HepG2 (cell line): ENCODE measurements at regions not wholly inside any gene's neighbourhood (a gene's known extent, or its start where the extent isn't known, plus 50 kb on each side); places are given as distances from the start of the nearest gene placed in this dataset.

ENCODE experiments used
- ATAC-seq: fragments of 200-7000 bp; cut with Tn5 transposase; 3 replicates; pipeline ENCODE4 v1.9.1; 2020; ENCODE audit warnings: mild to moderate bottlenecking, moderate library complexity
- BruUV-seq: library from RNA; stranded (reverse); fragments of 400-500 nt; replicated peaks from 2 replicates; lab custom pipeline; 2021; lab: Mats Ljungman, UMichigan
- CTCF ChIA-PET: fragments of 300-600 bp; formaldehyde crosslinking; extraction: SDS; loops from one replicate; lab custom pipeline; 2021; ENCODE audit warnings: low total read pairs, inconsistent platforms, low intra/inter-chr PET ratio; lab: Yijun Ruan, JAX
- POLR2A ChIA-PET: fragments of 350-600 bp; sonication (Branson Sonifier 250); formaldehyde crosslinking; loops from one replicate; lab custom pipeline; 2020; ENCODE audit warnings: antibody characterized with exemption, inconsistent platforms; lab: Yijun Ruan, JAX
- DNase-seq: peaks from one replicate; pipeline ENCODE4 v3.0.0-alpha.2; 2015; ENCODE audit warnings: low spot score
- FAIRE-seq: peaks from 3 replicates; lab custom pipeline; 2011; peaks lifted over from hg19 to GRCh38; lab: Jason Lieb, UNC
- H2AFZ ChIP-seq: one replicate; pipeline ENCODE4 v1.6.1; 2011; ENCODE audit warnings: low read length, inconsistent platforms
- H3K27ac ChIP-seq: fragments of 300-600 bp; 3 replicates; pipeline ENCODE4 v1.8.0; 2011; ENCODE audit warnings: mixed run types, mild to moderate bottlenecking, mixed read lengths, low read length, inconsistent platforms; ENCODE audit not compliant: insufficient read depth; ENCODE audit errors: extremely low read length
- H3K27me3 ChIP-seq, 2 experiments: fragments of 200-600 bp in 1 of 2; 2 replicates in 1 of 2; 3 replicates in 1 of 2; pipeline versions ENCODE4 v1.6.0 to v1.8.0; 2011; ENCODE audit warnings: low read length in 2 of 2, mild to moderate bottlenecking in 2 of 2, moderate library complexity in 2 of 2, inconsistent platforms in 1 of 2; ENCODE audit not compliant: insufficient read depth in 2 of 2, control insufficient read depth in 1 of 2
- H3K36me3 ChIP-seq, 2 experiments: fragments of 200-600 bp in 1 of 2; replicated peaks in 1 of 2; 2 replicates in 1 of 2; 3 replicates in 1 of 2; pipeline versions ENCODE4 v1.5.1 to v1.8.0; 2011; ENCODE audit warnings: low read length in 2 of 2, inconsistent platforms in 1 of 2; ENCODE audit not compliant: insufficient read depth in 2 of 2, control insufficient read depth in 1 of 2
- H3K4me1 ChIP-seq: 2 replicates; pipeline ENCODE4 v1.5.1; 2012; ENCODE audit warnings: low read length, inconsistent platforms; ENCODE audit not compliant: insufficient read depth
- H3K4me2 ChIP-seq: 2 replicates; pipeline ENCODE4 v1.6.0; 2011; ENCODE audit warnings: low read depth, low read length, inconsistent platforms
- H3K4me3 ChIP-seq, 3 experiments: fragments of 200-600 bp in 1 of 3; sonication (generic), shearing (Covaris generic) in 1 of 3; replicated peaks in 1 of 3; 2 replicates each; pipeline ENCODE4 v1.5.1; 2011 to 2016; ENCODE audit warnings: low read length in 3 of 3, inconsistent platforms in 2 of 3, low read depth in 2 of 3, mild to moderate bottlenecking in 2 of 3, control low read depth in 1 of 3, mixed read lengths in 1 of 3; ENCODE audit not compliant: insufficient read depth in 1 of 3
- H3K79me2 ChIP-seq: one replicate; pipeline ENCODE4 v1.6.1; 2011; ENCODE audit warnings: low read length, inconsistent platforms; ENCODE audit not compliant: insufficient read depth
- H3K9ac ChIP-seq: 2 replicates; pipeline ENCODE4 v1.6.0; 2011; ENCODE audit warnings: mild to moderate bottlenecking, low read depth, low read length, inconsistent platforms; ENCODE audit not compliant: insufficient read depth
- H3K9me3 ChIP-seq: 2 replicates; pipeline ENCODE4 v1.5.1; 2012; ENCODE audit warnings: mild to moderate bottlenecking, low read length
- H4K20me1 ChIP-seq: 2 replicates; pipeline ENCODE4 v1.6.0; 2011; ENCODE audit warnings: inconsistent platforms, mild to moderate bottlenecking, low read length, moderate library complexity; ENCODE audit not compliant: insufficient read depth
- ATF7 ChIP-seq, 2 experiments: fragments of 450-650 bp in 1 of 2; sonication (generic) in 1 of 2; formaldehyde crosslinking in 1 of 2; IDR thresholded peaks; 2 replicates each; pipeline versions ENCODE4 v1.4.0 to v1.6.1; 2016 to 2020; ENCODE audit warnings: antibody characterized with exemption in 1 of 2, mild to moderate bottlenecking in 1 of 2, missing genetic modification reagents in 1 of 2
- CEBPG ChIP-seq: IDR thresholded peaks from 2 replicates; pipeline ENCODE4 v1.6.1; 2016
- HES4 ChIP-seq: sonication (generic); formaldehyde crosslinking; IDR thresholded peaks from 2 replicates; pipeline ENCODE4 v1.9.0; 2021; ENCODE audit warnings: mild to moderate bottlenecking, missing genetic modification reagents, borderline replicate concordance
- JARID2 ChIP-seq: sonication (generic); formaldehyde crosslinking; IDR thresholded peaks from 2 replicates; pipeline ENCODE4 v1.8.1; 2023; ENCODE audit warnings: missing genetic modification reagents, inconsistent platforms; ENCODE audit not compliant: insufficient replicate concordance
- KAT8 ChIP-seq: IDR thresholded peaks from 2 replicates; pipeline ENCODE4 v1.6.1; 2016; ENCODE audit warnings: missing genetic modification reagents, missing compliant biosample characterization
- MEIS2 ChIP-seq: sonication (generic); formaldehyde crosslinking; IDR thresholded peaks from 2 replicates; pipeline ENCODE4 v1.9.0; 2021; ENCODE audit warnings: mild to moderate bottlenecking, missing genetic modification reagents
- SIX1 ChIP-seq: sonication (generic); formaldehyde crosslinking; IDR thresholded peaks from 2 replicates; pipeline ENCODE4 v1.4.0; 2020; ENCODE audit warnings: missing genetic modification reagents, borderline replicate concordance
- SRSF1 ChIP-seq: fragments of 200-400 bp; formaldehyde crosslinking; optimal IDR thresholded peaks from 2 replicates; pipeline ENCODE3; 2017; ENCODE audit warnings: mild to moderate bottlenecking, low read depth, low read length, moderate library complexity
- TOPORS ChIP-seq: sonication (generic); formaldehyde crosslinking; IDR thresholded peaks from 2 replicates; pipeline ENCODE4 v1.8.0; 2023; ENCODE audit warnings: mild to moderate bottlenecking, missing genetic modification reagents
- ZBTB42 ChIP-seq: sonication (generic); formaldehyde crosslinking; IDR thresholded peaks from 2 replicates; pipeline ENCODE4 v1.5.0; 2020; ENCODE audit warnings: mild to moderate bottlenecking, missing genetic modification reagents
- ZNF326 ChIP-seq: sonication (generic); formaldehyde crosslinking; IDR thresholded peaks from 2 replicates; pipeline ENCODE4 v1.4.0; 2020; ENCODE audit warnings: missing genetic modification reagents, borderline replicate concordance
- ZNF530 ChIP-seq: sonication (generic); formaldehyde crosslinking; IDR thresholded peaks from 2 replicates; pipeline ENCODE4 v1.5.0; 2020; ENCODE audit warnings: low read depth, mild to moderate bottlenecking, missing genetic modification reagents
- ZNF766 ChIP-seq: sonication (generic); formaldehyde crosslinking; IDR thresholded peaks from 2 replicates; pipeline ENCODE4 v1.5.0; 2020; ENCODE audit warnings: missing genetic modification reagents, borderline replicate concordance
- ZNF850 ChIP-seq: sonication (generic); formaldehyde crosslinking; conservative IDR thresholded peaks from 2 replicates; pipeline ENCODE4 v1.9.0; 2021; ENCODE audit warnings: mild to moderate bottlenecking, missing genetic modification reagents
- WGBS: methylation state at CpG from one replicate; pipeline ENCODE4 v1.1.6; 2017; ENCODE audit warnings: low lambda C conversion rate; 5-methylcytosine and 5-hydroxymethylcytosine counted together
- in situ Hi-C: cut with HindIII; loops from 2 replicates; pipeline ENCODE4 v1.10.0; 2017; ENCODE audit warnings: low pct_unique_long_range_greater_than_20kb; ENCODE audit not compliant: extremely low pct_ligation_motif_present
- intact Hi-C: fragments of 100-400 bp; cut with micrococcal nuclease; formaldehyde crosslinking; loops from one replicate; pipeline ENCODE4 v1.10.0; 2022; ENCODE audit not compliant: unreplicated experiment
- TF ChIP-seq, protein P1 (sequence below): sonication (generic); formaldehyde crosslinking; IDR thresholded peaks from 2 replicates; pipeline ENCODE4 v1.4.0; 2020; ENCODE audit warnings: mild to moderate bottlenecking, missing genetic modification reagents
- TF ChIP-seq, protein P2 (sequence below): sonication (generic); formaldehyde crosslinking; IDR thresholded peaks from 2 replicates; pipeline ENCODE4 v1.4.0; 2020; ENCODE audit warnings: missing genetic modification reagents, borderline replicate concordance

DNA sequence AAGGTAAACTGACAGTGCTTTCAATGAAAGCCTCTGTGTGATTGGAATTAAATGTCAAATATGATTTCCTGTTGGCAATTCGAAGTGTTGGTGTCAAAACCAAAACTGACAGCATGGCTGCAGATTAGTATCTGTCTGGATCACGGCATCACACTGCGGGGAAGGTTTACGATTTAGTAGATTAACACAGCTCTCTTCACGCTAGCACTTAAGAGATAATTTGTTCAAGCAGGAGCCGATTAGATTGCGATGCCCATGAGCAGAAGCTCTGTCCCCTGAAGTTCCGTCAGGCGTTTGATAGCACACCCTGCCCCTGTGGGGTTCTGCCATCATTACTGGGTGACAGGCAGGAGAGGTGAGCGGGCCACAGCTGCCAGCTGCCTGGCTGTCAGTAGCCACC is 279.5 kb upstream of the AUTS2 start:
- intact Hi-C loops, result no loop called here
- no peak for FAIRE-seq

More for the DNA sequence above, 279.5 kb upstream of the AUTS2 start:
- WGBS, result 41% methylated on average over 9 of the region's 10 CpGs
- no TSS peak for BruUV-seq
- ChIA-PET CTCF (no interaction called here), POLR2A (no interaction called here)
- no peak for ATAC-seq
- DNase-seq, result no peak
- Histone ChIP-seq H3K79me2 (no peaks in the 10 kb centered on the region), H3K9ac (no peak overlapping the region), H3K27ac (no peak overlapping the region), H3K4me3 (no peak overlapping the region), H3K9me3 (peaks cover 4% of the 10 kb centered on the region; the same call in 1 of the 2 replicates), H3K27me3 (no peaks in the 10 kb centered on the region), H3K4me1 (no peaks in the 10 kb centered on the region), H4K20me1 (no peaks in the 10 kb centered on the region), H2AFZ (no peak overlapping the region), H3K36me3 (no peaks in the 10 kb centered on the region), H3K4me2 (no peak overlapping the region)
- in situ Hi-C loops, result no loop called here
- no peak for TF ChIP-seq ZNF850 (CRISPR knock-in tag)
- TF ChIP-seq SRSF1, result no peak
- no peak for TF ChIP-seq MEIS2 (CRISPR knock-in tag)
- TF ChIP-seq KAT8 (CRISPR knock-in tag), result no peak
- TF ChIP-seq ATF7 (IDR thresholded peaks at IDR 0.05), result no peak
- no peak for TF ChIP-seq ATF7 (CRISPR knock-in tag; IDR thresholded peaks at IDR 0.05)
- TF ChIP-seq ZNF530 (CRISPR knock-in tag), result no peak
- TF ChIP-seq, protein P1, sequence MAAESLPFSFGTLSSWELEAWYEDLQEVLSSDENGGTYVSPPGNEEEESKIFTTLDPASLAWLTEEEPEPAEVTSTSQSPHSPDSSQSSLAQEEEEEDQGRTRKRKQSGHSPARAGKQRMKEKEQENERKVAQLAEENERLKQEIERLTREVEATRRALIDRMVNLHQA (CRISPR knock-in tag), result no peak
- no peak for TF ChIP-seq SIX1 (CRISPR knock-in tag)
- TF ChIP-seq JARID2 (CRISPR knock-in tag), result no peak
- no peak for TF ChIP-seq TOPORS (CRISPR knock-in tag)
- TF ChIP-seq ZBTB42 (CRISPR knock-in tag), result no peak
- no peak for TF ChIP-seq CEBPG (CRISPR knock-in tag)
- TF ChIP-seq HES4 (CRISPR knock-in tag), result no peak
- TF ChIP-seq, protein P2, sequence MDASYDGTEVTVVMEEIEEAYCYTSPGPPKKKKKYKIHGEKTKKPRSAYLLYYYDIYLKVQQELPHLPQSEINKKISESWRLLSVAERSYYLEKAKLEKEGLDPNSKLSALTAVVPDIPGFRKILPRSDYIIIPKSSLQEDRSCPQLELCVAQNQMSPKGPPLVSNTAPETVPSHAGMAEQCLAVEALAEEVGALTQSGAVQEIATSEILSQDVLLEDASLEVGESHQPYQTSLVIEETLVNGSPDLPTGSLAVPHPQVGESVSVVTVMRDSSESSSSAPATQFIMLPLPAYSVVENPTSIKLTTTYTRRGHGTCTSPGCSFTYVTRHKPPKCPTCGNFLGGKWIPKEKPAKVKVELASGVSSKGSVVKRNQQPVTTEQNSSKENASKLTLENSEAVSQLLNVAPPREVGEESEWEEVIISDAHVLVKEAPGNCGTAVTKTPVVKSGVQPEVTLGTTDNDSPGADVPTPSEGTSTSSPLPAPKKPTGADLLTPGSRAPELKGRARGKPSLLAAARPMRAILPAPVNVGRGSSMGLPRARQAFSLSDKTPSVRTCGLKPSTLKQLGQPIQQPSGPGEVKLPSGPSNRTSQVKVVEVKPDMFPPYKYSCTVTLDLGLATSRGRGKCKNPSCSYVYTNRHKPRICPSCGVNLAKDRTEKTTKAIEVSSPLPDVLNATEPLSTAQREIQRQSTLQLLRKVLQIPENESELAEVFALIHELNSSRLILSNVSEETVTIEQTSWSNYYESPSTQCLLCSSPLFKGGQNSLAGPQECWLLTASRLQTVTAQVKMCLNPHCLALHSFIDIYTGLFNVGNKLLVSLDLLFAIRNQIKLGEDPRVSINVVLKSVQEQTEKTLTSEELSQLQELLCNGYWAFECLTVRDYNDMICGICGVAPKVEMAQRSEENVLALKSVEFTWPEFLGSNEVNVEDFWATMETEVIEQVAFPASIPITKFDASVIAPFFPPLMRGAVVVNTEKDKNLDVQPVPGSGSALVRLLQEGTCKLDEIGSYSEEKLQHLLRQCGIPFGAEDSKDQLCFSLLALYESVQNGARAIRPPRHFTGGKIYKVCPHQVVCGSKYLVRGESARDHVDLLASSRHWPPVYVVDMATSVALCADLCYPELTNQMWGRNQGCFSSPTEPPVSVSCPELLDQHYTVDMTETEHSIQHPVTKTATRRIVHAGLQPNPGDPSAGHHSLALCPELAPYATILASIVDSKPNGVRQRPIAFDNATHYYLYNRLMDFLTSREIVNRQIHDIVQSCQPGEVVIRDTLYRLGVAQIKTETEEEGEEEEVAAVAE (CRISPR knock-in tag), result no peak
- TF ChIP-seq ZNF766, result no peak
- TF ChIP-seq ZNF326 (CRISPR knock-in tag), result no peak
